CD4-positive, alpha-beta memory T cell (primary cell): ENCODE measurements at regions not wholly inside any gene's neighbourhood (a gene's known extent, or its start where the extent isn't known, plus 50 kb on each side); places are given as distances from the start of the nearest gene placed in this dataset.

ENCODE experiments used
- CTCF ChIA-PET: fragments of 350-600 bp; sonication (Branson Sonifier 250); formaldehyde crosslinking; loops from one replicate; lab custom pipeline; 2021; ENCODE audit warnings: inconsistent platforms; ENCODE audit not compliant: partially characterized antibody; lab: Charles Lee
- POLR2A ChIA-PET: fragments of 350-600 bp; sonication (Branson Sonifier 250); formaldehyde crosslinking; loops from one replicate; lab custom pipeline; 2021; ENCODE audit not compliant: partially characterized antibody; lab: Charles Lee
- DNase-seq, 5 donors: peaks; one replicate each; pipeline versions ENCODE4 v3.0.0 to v3.0.0-alpha.2; 2020 to 2022; ENCODE audit warnings: mixed read lengths in 1 of 5
- H3K27ac ChIP-seq: one replicate; pipeline ENCODE4 v1.7.0; 2013; ENCODE audit warnings: low read depth, low read length
- H3K27me3 ChIP-seq: 2 replicates; pipeline ENCODE4 v1.7.0; 2013; ENCODE audit warnings: mild to moderate bottlenecking, low read length, moderate library complexity; ENCODE audit not compliant: insufficient read depth
- H3K36me3 ChIP-seq: 2 replicates; pipeline ENCODE4 v1.7.0; 2013; ENCODE audit warnings: mild to moderate bottlenecking, low read length, moderate library complexity; ENCODE audit not compliant: insufficient read depth
- H3K4me1 ChIP-seq: 2 replicates; pipeline ENCODE4 v1.7.0; 2013; ENCODE audit warnings: mild to moderate bottlenecking, low read length, moderate library complexity; ENCODE audit not compliant: insufficient read depth
- H3K4me3 ChIP-seq, 2 donors: one replicate each; pipeline ENCODE4 v1.7.0; 2013; ENCODE audit warnings: low read length in 2 of 2, mild to moderate bottlenecking in 1 of 2
- H3K9me3 ChIP-seq, 2 donors: one replicate each; pipeline ENCODE4 v1.7.0; 2013; ENCODE audit warnings: low read length in 2 of 2, control low read depth in 1 of 2; ENCODE audit not compliant: control insufficient read depth in 1 of 2
- H3K27ac Mint-ChIP-seq, 7 donors: one replicate each; pipeline ENCODE4 v1.8.0; 2020 to 2021; ENCODE audit warnings: mixed read lengths in 7 of 7, mild to moderate bottlenecking in 6 of 7, inconsistent platforms in 3 of 7, moderate library complexity in 3 of 7
- H3K27me3 Mint-ChIP-seq, 2 donors: one replicate each; pipeline ENCODE4 v1.8.0; 2020 to 2021; ENCODE audit warnings: mixed read lengths in 2 of 2
- H3K36me3 Mint-ChIP-seq, 2 donors: one replicate each; pipeline ENCODE4 v1.8.0; 2020 to 2021; ENCODE audit warnings: mixed read lengths in 2 of 2, inconsistent platforms in 1 of 2, mild to moderate bottlenecking in 1 of 2
- H3K4me1 Mint-ChIP-seq, 4 donors: one replicate each; pipeline ENCODE4 v1.8.0; 2020 to 2021; ENCODE audit warnings: mixed read lengths in 4 of 4, mild to moderate bottlenecking in 1 of 4
- H3K4me3 Mint-ChIP-seq, 8 donors: one replicate each; pipeline ENCODE4 v1.8.0; 2020 to 2021; ENCODE audit warnings: mixed read lengths in 8 of 8, mild to moderate bottlenecking in 7 of 8, moderate library complexity in 6 of 8, inconsistent platforms in 3 of 8
- H3K9me3 Mint-ChIP-seq, 8 donors: one replicate each; pipeline ENCODE4 v1.8.0; 2020 to 2021; ENCODE audit warnings: mixed read lengths in 8 of 8, mild to moderate bottlenecking in 5 of 8, inconsistent platforms in 3 of 8, moderate library complexity in 1 of 8
- intact Hi-C: fragments of 100-400 bp; cut with micrococcal nuclease; formaldehyde crosslinking; loops from one replicate; pipeline ENCODE4 v1.15.1; 2023

DNA sequence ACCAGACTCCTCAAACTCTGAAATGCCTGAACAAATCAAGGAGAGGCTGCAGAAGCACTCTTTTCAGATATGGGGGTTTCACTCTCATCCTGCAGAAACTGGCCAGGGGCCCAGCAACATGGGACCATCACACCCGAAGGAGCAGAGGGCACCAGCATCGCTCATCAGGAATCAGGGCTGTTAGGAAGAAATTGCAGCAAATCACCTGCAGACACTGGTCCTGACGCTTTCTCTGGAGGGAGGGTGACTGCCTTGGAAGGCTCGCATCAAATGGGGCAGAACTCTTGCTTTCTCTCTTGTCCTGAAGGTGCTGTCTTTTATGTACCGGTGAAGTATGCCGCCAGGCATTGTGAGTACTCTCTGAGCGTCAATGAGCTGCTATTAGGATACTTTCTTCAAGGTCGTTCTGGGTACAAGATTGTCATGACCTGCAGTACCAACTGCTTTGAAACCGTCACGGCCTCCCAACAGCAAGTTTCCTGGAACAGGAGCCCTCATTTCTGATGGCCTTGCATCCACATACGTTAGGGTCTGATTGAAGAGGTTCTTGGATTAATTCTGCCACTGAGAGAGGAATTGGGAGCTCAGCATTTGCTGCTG is 155.7 kb upstream of the SOX1 start:
- no peaks in the 10 kb centered on the region for H3K36me3 Mint-ChIP-seq
- H3K27ac Mint-ChIP-seq: no peak overlapping the region
- Histone ChIP-seq H3K27ac (no peak overlapping the region), H3K27me3 (no peaks in the 10 kb centered on the region), H3K4me1 (no peaks in the 10 kb centered on the region), H3K36me3 (no peaks in the 10 kb centered on the region), H3K9me3 (no peaks in the 10 kb centered on the region), H3K4me3 (no peak overlapping the region)
- H3K4me1 Mint-ChIP-seq: no peaks in the 10 kb centered on the region
- ChIA-PET POLR2A (no interaction called here), CTCF (no interaction called here)
- no peak overlapping the region for H3K4me3 Mint-ChIP-seq
- intact Hi-C loops: no loop called here
- DNase-seq: no peak
- H3K9me3 Mint-ChIP-seq: peaks cover 0 to 4% (median 0%) of the 10 kb centered on the region in 8 donors
- H3K27me3 Mint-ChIP-seq: no peaks in the 10 kb centered on the region

GRCh38 chr13:111911754-111912452 is 155.0 kb upstream of the SOX1 start:
- Mint-ChIP-seq H3K36me3 (no peaks in the 10 kb centered on the region), H3K27ac (no peak overlapping the region), H3K4me1 (no peaks in the 10 kb centered on the region), H3K4me3 (no peak overlapping the region), H3K27me3 (no peaks in the 10 kb centered on the region), H3K9me3 (peaks cover 0 to 4% (median 0%) of the 10 kb centered on the region in 8 donors)
- Histone ChIP-seq H3K36me3 (no peaks in the 10 kb centered on the region), H3K27me3 (no peaks in the 10 kb centered on the region), H3K4me1 (no peaks in the 10 kb centered on the region), H3K9me3 (no peaks in the 10 kb centered on the region), H3K27ac (no peak overlapping the region), H3K4me3 (no peak overlapping the region)
- no peak for DNase-seq
- POLR2A ChIA-PET: no interaction called here
- CTCF ChIA-PET: no interaction called here
- intact Hi-C loops: no loop called here

DNA sequence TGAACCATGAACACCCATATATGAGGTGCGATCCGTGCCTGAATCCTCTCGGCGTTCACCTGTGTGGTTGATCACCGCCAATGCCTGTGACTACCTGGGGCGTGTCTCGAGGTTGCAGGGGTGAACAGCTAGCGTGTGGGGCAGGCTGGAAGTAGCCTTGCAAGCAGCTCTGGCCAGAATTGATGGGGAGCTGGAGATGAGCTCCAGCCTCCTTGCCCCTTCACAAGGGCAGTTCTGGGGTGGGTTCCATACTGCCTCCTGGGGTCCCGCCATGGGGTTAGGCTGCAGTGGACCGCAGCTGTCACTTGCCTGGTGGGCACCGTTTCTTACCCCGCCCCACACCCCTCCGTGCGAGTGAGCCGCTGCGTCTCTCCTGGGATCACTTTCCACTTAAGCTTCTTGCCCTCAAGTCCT is 154.5 kb upstream of the SOX1 start:
- no peaks in the 10 kb centered on the region for H3K27me3 ChIP-seq
- Mint-ChIP-seq H3K27ac (no peak overlapping the region), H3K9me3 (peaks cover 0 to 4% (median 0%) of the 10 kb centered on the region in 8 donors), H3K27me3 (no peaks in the 10 kb centered on the region), H3K4me3 (no peak overlapping the region), H3K4me1 (no peaks in the 10 kb centered on the region), H3K36me3 (no peaks in the 10 kb centered on the region)
- intact Hi-C loops: no loop called here
- ChIA-PET POLR2A (no interaction called here), CTCF (no interaction called here)
- H3K4me3 ChIP-seq: no peak overlapping the region
- no peaks in the 10 kb centered on the region for H3K9me3 ChIP-seq
- H3K36me3 ChIP-seq: no peaks in the 10 kb centered on the region
- H3K27ac ChIP-seq: no peak overlapping the region
- H3K4me1 ChIP-seq: no peaks in the 10 kb centered on the region
- no peak for DNase-seq

DNA sequence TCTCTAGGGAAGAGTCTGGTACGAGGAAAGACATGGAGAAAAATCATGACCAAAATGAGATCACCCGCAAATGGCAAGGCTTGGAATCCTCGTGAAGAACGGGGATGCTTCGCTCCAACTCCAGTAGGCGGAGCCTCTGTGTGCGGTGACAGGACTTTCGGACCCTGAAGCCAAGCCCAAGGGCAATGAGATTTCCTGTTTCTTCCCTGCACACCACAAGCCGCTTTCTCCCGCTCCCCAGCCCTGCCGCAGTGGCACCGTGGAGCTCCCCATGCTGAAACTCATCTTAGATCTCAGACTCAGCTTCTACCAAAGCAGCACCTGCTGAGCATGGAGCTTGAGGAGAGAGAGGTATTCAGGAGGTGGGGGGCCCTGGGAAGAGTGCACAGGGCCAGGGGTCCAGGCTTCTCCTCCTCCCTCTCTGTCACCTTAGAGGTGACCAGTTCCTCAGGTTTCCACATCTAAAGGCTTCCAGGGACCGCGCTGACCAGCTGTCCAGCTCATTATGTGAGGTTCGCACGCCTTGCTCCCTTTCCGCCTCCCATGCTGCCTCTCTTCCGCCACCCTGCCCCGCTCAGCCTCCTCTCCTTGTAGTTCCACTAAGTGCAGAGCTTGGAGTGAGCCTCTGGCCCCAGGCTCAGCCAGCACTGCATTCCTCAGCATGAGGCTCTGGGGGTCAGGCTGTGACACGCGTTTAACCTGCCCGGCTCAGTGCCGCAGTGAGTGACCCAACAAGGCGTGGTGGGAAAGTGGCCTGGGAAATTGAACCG is 153.8 kb upstream of the SOX1 start:
- Mint-ChIP-seq H3K4me3 (no peak overlapping the region), H3K27me3 (peaks cover 0 to under 1% of the 10 kb centered on the region in 2 donors), H3K36me3 (no peaks in the 10 kb centered on the region), H3K9me3 (peaks cover 0 to 4% (median 0%) of the 10 kb centered on the region in 8 donors), H3K27ac (no peak overlapping the region), H3K4me1 (no peaks in the 10 kb centered on the region)
- Histone ChIP-seq H3K27ac (no peak overlapping the region), H3K27me3 (no peaks in the 10 kb centered on the region), H3K4me1 (no peaks in the 10 kb centered on the region), H3K36me3 (no peaks in the 10 kb centered on the region), H3K4me3 (no peak overlapping the region), H3K9me3 (no peaks in the 10 kb centered on the region)
- CTCF ChIA-PET: no interaction called here
- intact Hi-C loops: no loop called here
- POLR2A ChIA-PET: no interaction called here
- no peak for DNase-seq

DNA sequence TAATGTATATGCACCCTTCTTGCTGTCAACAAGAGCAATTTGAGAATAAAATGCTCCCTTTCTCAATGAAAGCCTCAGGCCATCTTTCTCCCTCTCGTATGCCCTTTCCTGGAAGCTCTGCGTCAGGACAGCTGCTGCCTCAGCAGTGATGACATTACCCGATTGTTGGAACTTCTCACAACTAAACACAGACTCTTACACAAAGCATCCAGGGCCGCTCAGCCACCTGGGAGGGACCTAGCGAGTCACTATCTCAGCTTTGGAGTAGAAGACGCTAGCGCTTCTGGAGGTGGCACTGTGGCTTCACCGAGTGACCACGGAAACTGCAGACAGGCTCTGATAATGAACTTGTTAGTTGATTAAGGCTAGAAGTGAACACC is 153.2 kb upstream of the SOX1 start:
- no peaks in the 10 kb centered on the region for H3K36me3 Mint-ChIP-seq
- H3K9me3 Mint-ChIP-seq: peaks cover 0 to 4% (median 0%) of the 10 kb centered on the region in 8 donors
- H3K27ac Mint-ChIP-seq: no peak overlapping the region
- H3K36me3 ChIP-seq: no peaks in the 10 kb centered on the region
- intact Hi-C loops: no loop called here
- CTCF ChIA-PET: no interaction called here
- H3K9me3 ChIP-seq: no peaks in the 10 kb centered on the region
- H3K4me1 ChIP-seq: no peaks in the 10 kb centered on the region
- no peaks in the 10 kb centered on the region for H3K4me1 Mint-ChIP-seq
- H3K27ac ChIP-seq: no peak overlapping the region
- H3K4me3 Mint-ChIP-seq: no peak overlapping the region
- H3K4me3 ChIP-seq: no peak overlapping the region
- H3K27me3 ChIP-seq: no peaks in the 10 kb centered on the region
- H3K27me3 Mint-ChIP-seq: peaks cover 0 to 3% of the 10 kb centered on the region in 2 donors
- no peak for DNase-seq
- POLR2A ChIA-PET: no interaction called here

- Histone ChIP-seq H3K4me1 (no peaks in the 10 kb centered on the region), H3K36me3 (no peaks in the 10 kb centered on the region)
Observed at GRCh38 chr13:111914241-111915103, 152.5 kb upstream of the SOX1 start.

GRCh38 chr13:111915104-111915551 is 151.8 kb upstream of the SOX1 start:
- no peak for DNase-seq
- H3K9me3 Mint-ChIP-seq: peaks cover 0 to 4% (median 0%) of the 10 kb centered on the region in 8 donors

More at GRCh38 chr13:111914241-111915103, 152.5 kb upstream of the SOX1 start:
- Mint-ChIP-seq H3K36me3 (no peaks in the 10 kb centered on the region), H3K4me3 (no peak overlapping the region), H3K9me3 (peaks cover 0 to 4% (median 0%) of the 10 kb centered on the region in 8 donors), H3K27ac (no peak overlapping the region), H3K4me1 (no peaks in the 10 kb centered on the region), H3K27me3 (peaks cover 0 to 3% of the 10 kb centered on the region in 2 donors)
- no peak overlapping the region for H3K4me3 ChIP-seq
- H3K9me3 ChIP-seq: no peaks in the 10 kb centered on the region
- ChIA-PET CTCF (no interaction called here), POLR2A (no interaction called here)
- no peaks in the 10 kb centered on the region for H3K27me3 ChIP-seq
- intact Hi-C loops: no loop called here
- H3K27ac ChIP-seq: no peak overlapping the region
- no peak for DNase-seq

More at GRCh38 chr13:111915104-111915551, 151.8 kb upstream of the SOX1 start:
- no peaks in the 10 kb centered on the region for H3K4me1 ChIP-seq
- ChIA-PET POLR2A (no interaction called here), CTCF (no interaction called here)
- no peak overlapping the region for H3K27ac ChIP-seq
- Mint-ChIP-seq H3K4me3 (no peak overlapping the region), H3K27me3 (peaks cover 0 to 3% of the 10 kb centered on the region in 2 donors), H3K4me1 (no peaks in the 10 kb centered on the region), H3K36me3 (no peaks in the 10 kb centered on the region), H3K27ac (no peak overlapping the region)
- H3K36me3 ChIP-seq: no peaks in the 10 kb centered on the region
- H3K9me3 ChIP-seq: no peaks in the 10 kb centered on the region
- no peaks in the 10 kb centered on the region for H3K27me3 ChIP-seq
- intact Hi-C loops: no loop called here
- H3K4me3 ChIP-seq: no peak overlapping the region
